SIG-M5 treated with dmso at 0.1 percent for 504 hours (cell line): ENCODE measurements at regions not wholly inside any gene's neighbourhood (a gene's known extent, or its start where the extent isn't known, plus 50 kb on each side); places are given as distances from the start of the nearest gene placed in this dataset.

Experiments used
- DNase-seq: peaks from one replicate; lab custom pipeline; 2025; ENCODE audit not compliant: unreplicated experiment; lab: John Stamatoyannopoulos, UW

DNA sequence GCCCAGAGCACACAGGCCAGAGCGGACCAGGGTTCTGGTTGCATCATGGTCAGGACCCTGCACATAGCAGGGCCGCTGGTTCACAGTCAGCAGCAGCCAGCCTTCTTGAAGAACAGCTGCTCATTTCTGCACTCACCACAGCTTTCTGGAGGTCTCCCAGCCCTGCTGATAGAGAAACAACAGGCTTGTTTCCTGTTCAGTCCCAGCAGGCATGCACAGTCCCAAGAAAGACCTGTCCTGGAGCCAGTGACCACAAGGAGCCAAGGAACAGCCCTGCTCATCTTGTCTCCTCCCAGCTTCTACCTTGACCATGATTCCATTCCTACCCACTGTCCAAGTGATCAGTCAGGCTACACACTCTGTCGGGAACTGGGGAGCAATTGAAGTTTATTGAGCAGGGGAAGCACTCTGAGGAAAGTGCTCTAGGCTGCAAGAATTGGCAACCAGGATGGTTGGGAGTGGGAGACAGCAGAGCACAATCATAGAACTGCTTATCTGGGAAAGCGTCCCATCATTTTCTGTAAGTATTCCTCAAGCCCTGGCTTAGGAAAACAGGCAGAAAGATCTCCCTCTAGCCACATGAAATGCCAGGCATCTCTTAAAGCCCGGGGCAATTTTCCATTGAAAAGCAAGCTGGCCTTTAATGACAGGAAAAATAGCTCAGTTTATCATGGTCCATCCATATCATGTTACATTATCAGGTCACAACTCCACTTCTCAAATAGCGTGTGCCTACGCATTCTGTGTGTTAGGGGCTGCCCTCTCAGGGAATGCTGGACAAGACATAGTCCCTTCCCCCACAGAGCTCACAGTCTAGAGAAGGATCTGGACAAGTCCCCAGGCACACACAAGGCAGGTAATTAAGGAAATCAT is 155.4 kb upstream of the FOXF1 start:
- no peak for DNase-seq

DNA sequence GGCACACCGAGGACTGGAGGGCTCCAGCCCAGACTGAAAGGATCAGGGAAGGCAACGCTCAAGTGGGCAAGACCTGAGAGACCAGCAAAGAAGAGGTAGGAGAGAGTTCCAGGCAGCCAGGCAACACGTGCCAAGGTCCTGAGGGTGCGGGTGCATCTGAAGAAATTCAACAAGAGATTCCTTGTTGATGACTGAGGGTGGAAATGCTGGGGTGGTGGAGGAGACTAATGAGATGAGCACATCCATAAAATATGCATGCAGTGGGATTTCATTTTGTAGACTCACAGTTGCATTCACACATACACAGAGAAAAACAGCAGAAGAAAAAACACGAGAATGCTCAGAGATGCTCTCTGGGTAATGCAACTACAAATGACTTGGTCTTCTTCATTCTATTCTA is 154.8 kb upstream of the FOXF1 start:
- DNase-seq, result no peak

DNA sequence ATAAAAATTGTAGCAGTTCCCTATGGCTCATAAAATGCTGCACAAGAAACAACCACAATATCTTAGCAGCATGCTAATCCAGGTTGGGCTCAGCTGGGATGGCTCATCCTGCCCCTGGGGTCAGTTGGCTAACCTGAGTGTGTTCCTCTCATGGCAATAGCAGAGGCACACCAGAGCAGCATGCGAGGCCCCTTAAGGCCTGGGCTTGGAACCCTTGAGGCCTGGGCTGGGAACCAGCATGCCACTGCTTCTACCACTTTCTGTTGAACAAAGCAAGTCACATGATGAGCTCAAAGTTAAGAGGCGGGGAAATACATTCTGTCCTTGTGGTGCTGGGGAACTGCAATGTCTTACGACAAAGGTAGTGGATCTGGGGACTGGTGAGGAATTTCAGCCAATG is 154.4 kb upstream of the FOXF1 start:
- no peak for DNase-seq

DNA sequence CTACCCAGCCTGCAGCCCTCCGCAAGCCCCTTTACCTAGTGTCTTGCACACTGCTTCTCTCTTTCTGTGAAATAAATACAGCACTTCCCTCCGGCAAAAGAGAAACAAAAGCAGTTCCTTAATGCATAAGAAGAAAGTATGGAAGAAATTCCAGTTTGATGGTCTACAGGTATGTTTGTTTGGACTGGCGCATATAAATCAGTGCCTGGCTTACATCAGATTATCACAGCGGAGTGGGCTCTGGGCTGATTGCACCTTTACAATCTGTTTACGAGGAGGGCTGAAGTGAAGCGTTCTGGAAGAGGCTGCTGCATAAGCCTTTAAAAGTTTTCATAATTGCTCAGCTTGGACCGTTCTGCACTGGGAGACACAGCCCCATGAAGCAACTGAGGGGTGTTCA is 153.5 kb upstream of the FOXF1 start:
- no peak for DNase-seq

DNA sequence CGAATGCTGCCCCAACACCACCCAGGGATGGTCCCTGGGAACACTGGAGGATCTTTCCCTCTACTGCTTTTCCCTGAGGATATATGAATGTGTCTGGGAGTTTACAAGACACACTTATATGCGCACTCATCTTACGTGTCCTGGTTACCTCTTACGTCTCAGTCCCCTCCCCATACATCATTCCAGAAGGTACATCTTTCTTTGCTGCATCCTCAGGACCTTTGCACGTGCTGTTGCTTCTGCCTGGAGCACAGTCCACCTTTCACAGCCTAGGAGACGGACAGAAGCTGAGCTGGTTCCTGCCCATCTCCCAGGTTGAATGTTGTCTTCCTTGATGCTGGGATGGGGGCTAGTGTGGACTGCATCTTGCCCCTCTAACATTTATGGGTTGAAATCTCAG is 153.0 kb upstream of the FOXF1 start:
- DNase-seq, result no peak

DNA sequence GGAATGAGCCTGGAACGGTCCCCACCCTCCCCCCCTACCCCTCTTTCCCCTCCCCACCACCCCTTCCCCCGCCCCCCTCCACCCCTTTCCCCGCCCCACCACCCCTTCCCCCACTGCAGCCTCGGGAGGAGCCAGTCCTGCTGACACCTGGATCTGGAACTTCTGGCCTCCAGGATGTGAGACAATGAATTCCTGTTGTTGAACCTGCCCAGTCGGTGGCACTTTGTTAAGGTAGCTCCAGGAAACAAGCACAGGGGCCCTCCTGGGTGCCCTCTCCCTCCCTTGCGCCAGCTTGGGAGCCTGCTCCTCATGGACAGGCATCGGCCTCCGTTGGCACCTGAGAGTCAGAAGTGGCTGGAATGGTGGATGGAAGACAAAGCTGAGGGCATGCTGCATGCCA is 152.4 kb upstream of the FOXF1 start:
- no peak for DNase-seq

DNA sequence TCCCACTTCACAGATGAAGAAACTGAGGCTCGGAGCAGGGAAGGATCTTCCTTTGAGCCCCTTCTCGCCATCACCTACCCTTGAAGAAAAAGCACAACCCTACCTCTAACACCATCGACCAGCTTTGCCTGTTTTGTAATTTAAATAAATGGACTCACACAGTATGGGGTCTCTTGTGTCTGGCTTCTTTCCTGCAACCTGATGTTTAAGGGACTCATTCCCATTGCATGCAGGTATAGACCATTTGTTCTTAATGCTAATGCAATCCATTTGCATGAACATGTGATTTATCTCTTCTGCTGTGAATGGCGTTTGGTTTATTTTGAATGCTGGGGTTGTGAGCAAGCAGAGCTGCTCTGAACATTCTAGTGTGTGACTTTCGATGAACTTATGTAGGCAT is 150.8 kb upstream of the FOXF1 start:
- no peak for DNase-seq

DNA sequence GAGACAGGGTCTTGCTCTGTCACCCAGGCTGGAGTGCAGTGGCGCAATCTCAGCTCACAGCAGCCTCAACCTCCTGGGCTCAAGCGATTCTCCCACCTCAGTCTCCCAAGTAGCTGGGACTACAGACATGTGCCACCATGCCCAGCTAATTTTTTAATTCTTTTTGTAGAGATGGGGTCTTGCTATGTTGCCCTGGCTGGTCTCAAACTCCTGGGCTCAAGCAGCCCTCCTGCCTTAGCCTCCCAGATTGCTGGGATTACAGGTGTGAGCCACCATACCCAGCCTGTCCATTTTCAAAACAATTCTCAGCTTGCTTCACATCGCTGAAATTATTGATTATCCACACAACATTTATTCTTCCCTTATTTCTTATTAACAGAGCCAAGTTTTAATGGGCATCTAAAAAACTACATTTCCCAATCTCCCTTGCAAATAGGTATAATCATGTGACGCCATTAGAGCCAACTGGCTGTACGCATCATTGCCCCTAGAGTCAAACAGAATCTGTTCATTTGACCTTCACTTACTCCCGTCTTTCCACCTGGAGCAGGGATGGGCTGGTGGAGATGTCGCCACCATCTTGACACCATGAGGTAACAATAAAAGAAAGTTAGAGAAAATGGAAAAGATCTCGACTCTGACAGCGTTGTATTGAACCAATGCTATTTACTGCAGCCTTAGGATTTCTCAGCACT is 148.0 kb upstream of the FOXF1 start:
- DNase-seq, result no peak

DNA sequence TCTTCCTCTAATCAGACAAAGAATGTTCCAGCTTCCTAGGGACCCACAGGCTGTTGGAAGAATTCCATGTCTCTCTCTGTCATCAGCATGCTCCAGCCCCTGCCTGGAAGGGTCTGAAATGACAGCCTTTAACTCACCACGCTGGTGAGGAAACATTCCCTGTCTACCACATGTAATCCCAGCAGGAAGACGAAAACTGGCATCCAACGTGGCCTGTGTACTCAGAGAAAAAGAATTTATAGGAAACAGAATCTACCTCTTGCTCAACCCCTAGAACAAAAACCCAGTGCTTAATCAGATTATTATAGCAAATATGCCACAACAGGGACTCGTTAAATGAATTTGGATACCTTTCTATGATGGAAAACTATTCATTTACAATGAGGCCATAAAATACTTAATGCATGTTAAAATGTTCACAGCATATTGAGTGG is 147.3 kb upstream of the FOXF1 start:
- no peak for DNase-seq

DNA sequence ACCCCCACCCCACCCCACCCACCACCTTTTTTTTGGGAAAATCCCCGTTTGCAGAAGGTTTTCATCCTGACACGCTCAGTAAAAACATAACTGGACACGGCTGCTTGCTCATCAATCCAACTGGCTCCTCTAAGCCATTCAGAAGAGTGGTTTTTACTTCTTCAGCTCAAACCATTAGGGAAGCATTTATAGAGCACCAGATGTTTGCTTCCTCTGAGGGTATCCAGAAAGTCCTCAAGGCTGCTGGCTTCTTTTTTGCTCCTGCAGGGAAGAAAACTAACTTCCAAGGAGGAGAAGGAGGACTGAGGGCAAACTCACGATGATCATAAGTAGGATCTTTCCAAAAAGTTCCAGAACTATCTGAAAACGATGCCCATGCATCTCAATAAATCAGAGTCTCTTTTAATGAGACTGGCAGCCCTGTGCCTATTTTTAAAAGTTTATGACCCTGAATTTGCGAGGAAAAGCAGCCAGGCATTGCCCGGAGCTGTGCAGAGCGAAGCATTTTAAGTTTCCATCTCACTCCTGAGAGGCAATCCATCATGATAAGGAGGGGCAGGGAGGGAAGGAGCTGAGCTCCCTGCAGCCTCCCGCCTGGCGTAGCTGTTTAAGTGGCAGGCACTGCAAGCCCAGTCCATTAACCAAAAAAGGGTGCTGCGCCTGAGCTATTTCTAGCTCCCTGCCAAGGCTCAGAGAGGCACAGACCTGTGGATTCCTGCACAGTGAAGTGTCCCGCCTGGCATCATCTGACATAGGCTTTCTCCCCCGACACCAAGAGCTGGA is 146.3 kb upstream of the FOXF1 start:
- DNase-seq, result no peak

DNA sequence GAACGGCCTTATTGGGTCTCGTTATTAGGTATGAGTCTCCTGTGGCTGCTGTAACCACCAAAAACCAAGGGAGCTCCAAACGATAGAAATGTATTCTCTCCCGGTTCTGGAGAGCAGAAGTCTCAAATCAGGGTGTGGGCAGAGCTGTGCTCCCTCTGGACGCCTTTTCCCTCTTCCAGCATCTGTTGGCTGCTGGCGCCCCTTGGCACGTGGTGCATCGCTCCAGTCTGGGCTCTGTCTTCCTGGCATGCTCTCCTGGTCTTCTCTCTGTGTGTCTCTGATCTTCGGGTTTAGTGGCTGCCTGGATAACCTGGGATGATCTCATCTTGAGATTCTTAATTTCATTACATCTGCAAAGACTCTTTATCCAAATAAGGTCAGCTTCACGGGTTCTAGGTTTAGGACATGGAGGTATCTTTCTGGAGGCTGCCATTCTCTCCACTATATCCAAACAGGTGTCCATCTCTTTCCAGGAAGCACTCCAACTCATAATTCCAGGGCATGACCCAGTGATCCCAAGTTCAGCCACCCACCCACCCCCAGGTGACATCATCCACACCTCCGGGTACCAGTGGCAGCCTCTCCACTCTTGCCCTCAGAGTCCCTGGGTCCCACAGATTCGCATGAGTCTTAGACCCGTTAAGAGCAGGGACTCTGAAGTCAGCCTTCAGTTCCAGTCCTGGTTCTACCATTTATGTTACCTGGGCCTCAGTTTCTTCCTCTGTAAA is 145.5 kb upstream of the FOXF1 start:
- DNase-seq, result no peak

DNA sequence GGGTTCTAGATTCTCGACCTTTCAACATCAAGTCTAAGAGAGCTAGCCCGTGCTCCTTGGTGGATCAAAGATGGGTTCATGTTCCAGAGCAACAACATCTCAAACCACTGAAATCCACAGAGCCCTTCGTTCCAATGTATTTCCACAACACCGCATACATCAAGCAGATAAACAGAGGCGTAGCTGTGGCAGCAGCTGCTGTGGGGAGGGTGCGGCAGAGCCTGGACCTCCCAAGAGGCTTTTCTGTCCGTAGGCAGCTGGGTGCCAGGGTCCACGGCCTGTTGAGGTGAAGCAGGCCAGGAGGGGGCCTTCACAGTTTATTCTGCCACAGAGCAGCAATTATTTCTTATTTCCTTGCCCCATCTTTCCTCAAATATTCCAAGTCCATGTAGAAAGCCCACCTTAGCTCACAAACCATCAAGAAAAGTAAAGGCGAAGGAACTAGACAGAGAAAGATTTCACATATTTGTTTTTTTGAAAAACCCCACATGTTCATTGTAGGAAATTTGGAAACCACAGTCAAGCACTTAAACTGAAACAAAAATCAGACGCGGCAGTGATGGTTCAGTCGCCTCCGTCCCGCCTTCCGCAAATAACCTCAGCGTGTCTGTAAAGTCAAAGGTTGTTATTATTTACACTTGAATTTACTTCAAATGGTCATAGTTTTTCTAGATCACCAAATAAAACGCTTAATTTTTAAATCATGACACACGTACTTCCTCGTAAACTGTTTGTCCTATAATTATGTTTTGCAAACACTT is 144.6 kb upstream of the FOXF1 start:
- no peak for DNase-seq

DNA sequence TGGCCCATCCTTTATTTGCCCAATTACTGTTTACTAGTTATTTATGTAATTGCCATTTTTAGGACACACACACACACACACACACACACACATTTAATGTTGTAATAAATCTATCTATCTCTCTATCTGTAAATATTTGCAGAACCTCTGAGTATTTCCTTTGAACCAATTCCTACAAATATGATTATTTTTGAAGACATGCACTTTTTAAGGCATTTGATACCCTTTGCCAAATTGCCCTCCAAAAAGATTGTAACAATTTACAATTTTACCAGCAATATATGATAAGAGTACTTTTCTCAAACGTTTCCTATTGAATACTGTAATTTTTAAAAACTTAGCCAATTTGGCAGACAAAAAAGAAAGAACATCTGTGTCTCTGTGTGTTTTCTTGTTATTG is 143.8 kb upstream of the FOXF1 start:
- DNase-seq, result no peak

DNA sequence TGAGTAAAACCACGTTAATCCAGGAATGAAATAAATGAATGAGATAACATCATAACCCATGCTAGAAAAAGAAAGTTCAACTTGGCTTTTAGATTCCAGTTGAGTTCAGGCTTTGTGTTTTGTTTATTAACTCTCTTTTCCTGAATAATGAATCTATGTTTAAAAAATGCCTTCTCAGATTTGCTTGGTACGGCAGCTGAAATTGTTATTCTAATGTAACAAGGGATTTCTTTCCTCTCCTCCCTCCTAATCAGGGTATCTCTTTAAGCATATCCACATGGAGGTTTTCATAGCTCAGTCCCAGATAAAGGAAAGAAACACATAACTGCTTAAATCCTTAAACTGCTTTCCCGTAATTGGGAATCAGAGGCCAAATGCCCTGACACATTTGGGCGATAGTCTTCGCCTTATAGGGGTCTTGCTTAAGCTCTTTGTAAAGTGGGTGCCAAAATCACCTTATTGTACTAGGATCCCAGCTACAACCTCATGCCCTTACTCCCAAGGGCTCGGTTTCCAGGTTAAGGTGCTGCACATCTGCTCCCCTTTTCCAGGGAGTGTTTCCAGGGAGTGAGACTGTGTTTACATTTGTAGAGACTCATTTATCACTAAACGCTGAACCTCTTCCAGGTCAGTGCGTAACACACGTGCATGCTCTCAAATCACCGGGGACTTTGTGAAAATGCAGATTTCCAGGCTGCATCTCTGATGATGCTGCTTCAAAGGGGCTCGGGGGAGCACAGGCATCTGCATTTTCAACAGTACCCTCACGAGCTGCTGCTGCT is 142.8 kb upstream of the FOXF1 start:
- DNase-seq, result no peak

DNA sequence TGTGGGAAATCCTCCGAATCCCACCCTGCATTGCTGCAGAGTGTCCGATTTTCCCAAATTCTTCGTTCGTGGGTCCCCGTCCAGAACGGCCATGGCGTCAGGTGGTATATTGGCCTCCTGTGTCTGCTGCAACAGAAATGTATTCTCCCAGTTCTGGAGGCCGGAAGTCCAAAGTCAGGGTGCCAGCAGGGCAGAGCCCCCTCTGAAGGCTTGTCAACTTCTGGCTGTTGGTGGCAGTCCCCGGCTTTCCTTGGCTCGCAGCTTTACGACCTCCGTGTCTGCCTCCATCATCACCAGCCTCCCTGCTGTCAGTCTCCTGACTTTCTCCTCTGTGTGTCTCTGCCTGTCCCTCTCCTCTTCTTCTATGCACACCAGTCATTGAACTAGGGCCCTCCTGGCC is 142.1 kb upstream of the FOXF1 start:
- no peak for DNase-seq

DNA sequence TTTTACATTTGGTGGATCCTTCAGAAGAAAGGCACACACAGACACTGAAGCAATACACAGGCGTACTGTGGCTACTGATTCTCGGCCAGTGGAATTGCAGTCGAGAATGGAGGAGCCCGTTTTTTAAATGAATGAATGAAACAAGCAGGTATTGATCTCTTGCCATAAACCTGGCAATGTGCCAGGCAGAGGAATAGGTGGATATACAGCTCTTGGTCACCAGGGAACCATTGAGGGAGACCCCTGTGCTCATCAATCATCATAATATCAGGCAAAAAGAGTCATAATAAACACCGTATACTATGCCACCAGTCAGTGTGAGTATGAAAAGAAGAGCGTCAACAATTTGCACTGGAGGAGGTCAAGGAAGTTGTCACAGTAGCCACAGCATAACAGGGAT is 140.3 kb upstream of the FOXF1 start:
- no peak for DNase-seq

DNA sequence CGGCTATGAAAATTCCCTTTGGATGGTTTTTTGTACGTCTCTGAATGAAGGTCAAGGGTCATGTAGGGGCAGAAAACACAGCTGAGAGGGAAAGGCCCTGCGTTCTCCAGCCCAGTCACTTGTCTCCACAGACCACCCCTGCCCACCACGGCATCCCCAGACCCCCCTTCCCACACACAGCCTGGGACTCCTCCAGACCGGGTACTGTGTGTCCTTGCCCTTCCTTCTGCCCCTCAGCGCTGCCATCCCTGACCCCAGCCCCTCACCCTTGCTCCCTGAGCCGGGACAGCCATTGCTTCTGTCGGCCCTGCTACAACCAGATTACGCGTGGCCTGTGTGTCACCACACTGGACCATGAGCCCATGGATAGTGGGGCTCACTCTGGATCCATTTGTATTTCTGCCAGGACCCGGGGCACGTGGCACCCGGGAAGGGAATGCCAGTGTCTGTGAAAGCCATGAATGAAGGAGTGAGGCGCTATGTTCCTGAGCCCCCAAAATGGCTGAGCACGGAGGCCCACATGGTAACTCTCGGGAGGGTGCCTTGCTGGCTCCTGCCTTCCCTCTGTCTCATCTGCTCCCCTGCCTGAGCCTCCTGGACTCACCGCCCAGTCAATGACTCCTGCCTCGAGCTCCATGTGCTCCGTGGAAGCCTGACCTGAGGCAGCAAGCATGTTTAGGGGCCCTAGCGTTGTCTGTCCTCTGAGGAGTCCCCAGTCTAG is 139.1 kb upstream of the FOXF1 start:
- no peak for DNase-seq

DNA sequence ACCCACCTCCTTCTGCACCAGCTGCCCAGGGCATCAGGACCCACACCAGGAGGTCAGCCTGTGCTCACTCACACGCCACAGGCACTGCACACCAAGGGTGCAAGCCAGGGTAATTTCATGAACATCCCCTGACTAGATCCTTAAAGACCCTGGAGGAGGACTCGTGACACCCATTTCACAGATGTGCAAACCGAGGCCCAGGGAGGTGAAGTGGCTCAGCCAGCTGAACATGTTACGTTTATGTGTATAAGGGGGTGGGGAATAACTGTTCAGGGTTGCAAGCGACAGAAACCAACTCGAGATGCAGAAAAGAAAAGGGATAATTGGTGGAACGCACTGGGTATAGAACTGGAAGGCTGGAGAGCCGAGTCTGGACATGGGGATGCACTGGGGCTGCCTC is 138.1 kb upstream of the FOXF1 start:
- no peak for DNase-seq

DNA sequence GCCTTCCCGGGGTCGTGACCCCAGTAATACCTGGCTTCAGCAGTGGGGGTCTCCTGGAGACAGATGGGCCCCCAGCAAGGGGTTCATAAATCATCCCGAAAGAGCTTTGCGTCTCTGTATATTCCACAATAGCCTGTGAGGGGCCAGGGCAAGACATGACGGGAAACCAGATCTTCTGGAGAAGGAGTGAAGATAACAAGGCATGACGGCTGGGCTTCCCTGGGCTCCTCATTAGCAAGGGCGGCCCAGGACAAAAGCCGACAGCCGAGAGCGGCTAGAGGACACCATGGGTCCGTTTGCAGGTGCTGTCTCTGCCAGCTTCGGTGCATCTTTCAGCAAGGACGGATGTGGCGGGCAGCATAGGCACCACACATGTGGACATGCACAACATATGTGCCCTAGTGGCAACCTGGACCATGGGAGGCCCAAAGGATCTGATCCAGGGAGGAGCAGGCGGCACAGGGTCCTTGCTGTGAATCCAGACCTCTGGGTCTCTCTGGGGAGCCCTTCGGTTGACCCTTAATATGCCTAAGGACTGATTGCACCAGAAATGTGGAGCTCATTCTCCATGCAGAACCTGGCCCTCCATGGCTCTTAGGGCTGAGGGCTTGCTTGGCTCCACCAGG is 136.9 kb upstream of the FOXF1 start:
- no peak for DNase-seq
